NT2/D1 (cell line): ENCODE measurements at regions not wholly inside any gene's neighbourhood (a gene's known extent, or its start where the extent isn't known, plus 50 kb on each side); places are given as distances from the start of the nearest gene placed in this dataset.

Experiments
- YY1 ChIP-seq: IDR thresholded peaks from 2 replicates; pipeline ENCODE4 v1.6.1; 2011; ENCODE audit not compliant: insufficient read length, insufficient read depth
- ZNF274 ChIP-seq: IDR thresholded peaks from 2 replicates; pipeline ENCODE4 v1.6.1; 2011; ENCODE audit warnings: mild to moderate bottlenecking, low read depth, low read length

- TF ChIP-seq ZNF274 (no peak), YY1 (no peak)
Observed at GRCh38 chrX:34341258-34341657, 209.1 kb upstream of the FAM47A start.
